ENCODE measurements at regions not wholly inside any gene's neighbourhood (a gene's known extent, or its start where the extent isn't known, plus 50 kb on each side); places are given as distances from the start of the nearest gene placed in this dataset.

- no peak overlapping the region for H3K9ac ChIP-seq (replicated peaks in 1 of 4; ENCODE audit: extremely low read depth in 1 of 4, low read depth in 3 of 4, low read length in 3 of 4)
- no peaks in the 10 kb centered on the region for H4K20me1 ChIP-seq (replicated peaks in 1 of 2; ENCODE audit: control insufficient read depth in 1 of 2, insufficient read depth in 2 of 2, low read length in 2 of 2)
- H3K4me3 ChIP-seq (ENCODE audit: extremely low read depth in 1 of 4, insufficient read depth in 2 of 4, low read depth in 3 of 4, low read length in 4 of 4) = no peak overlapping the region
- H2BK15ac ChIP-seq (ENCODE audit: low read length) = no peak overlapping the region
- POLR2A ChIA-PET (ENCODE audit: partially characterized antibody) = no interaction called here
- no peaks in the 10 kb centered on the region; a peak in 1 of 8 replicates for H3K36me3 ChIP-seq (ENCODE audit: control insufficient read depth in 2 of 4, insufficient read depth in 4 of 4, low read length in 3 of 4)
- H4K5ac ChIP-seq (ENCODE audit: insufficient read length, low read depth, low read length) = no peak overlapping the region
- DNase-seq (ENCODE audit: low read depth in 1 of 2, low spot score in 2 of 2) (no peak), FAIRE-seq (no peak)
- no peak overlapping the region for H3K4ac ChIP-seq (replicated peaks; ENCODE audit: insufficient read length, low read depth, low read length)
- no peaks in the 10 kb centered on the region for H3K27me3 ChIP-seq (replicated peaks in 1 of 4; ENCODE audit: control insufficient read depth in 3 of 4, extremely low read depth in 1 of 4, insufficient read depth in 3 of 4, low read length in 3 of 4)
- CTCF ChIA-PET (ENCODE audit: partially characterized antibody) = interaction anchor here (0.6 to 1.2 kb wide), 2 partner anchors 22 to 437 kb away, joined by 3 to 4 read pairs; no protein-coding TSS in a partner anchor
- no peak overlapping the region for H3K56ac ChIP-seq (replicated peaks; ENCODE audit: insufficient read length, low read depth, low read length)
- H4K8ac ChIP-seq (ENCODE audit: extremely low read depth, insufficient read depth, low read length) = no peak overlapping the region
- H3K23ac ChIP-seq (ENCODE audit: insufficient read length) = no peak overlapping the region
- no peak overlapping the region for H3K18ac ChIP-seq (ENCODE audit: extremely low read depth, low read length)
- H3K4me2 ChIP-seq (ENCODE audit: insufficient read depth in 1 of 2, low read depth in 2 of 2, low read length in 2 of 2) = no peak overlapping the region
- H2BK120ac ChIP-seq (replicated peaks; ENCODE audit: low read depth, low read length) = no peak overlapping the region
- peaks cover 0 to 2% (median 0%) of the 10 kb centered on the region in 4 experiments; a peak in 1 of 7 replicates for H3K4me1 ChIP-seq (replicated peaks in 1 of 4; ENCODE audit: control insufficient read depth in 3 of 4, insufficient read depth in 4 of 4, low read length in 3 of 4)
- H2BK20ac ChIP-seq (ENCODE audit: low read length) = no peak overlapping the region
- H3K27ac ChIP-seq (ENCODE audit: low read depth, low read length) = no peak overlapping the region
- H2AFZ ChIP-seq (ENCODE audit: low read length) = no peak overlapping the region
- no peak overlapping the region for H2BK5ac ChIP-seq (ENCODE audit: low read depth, low read length)
- H3K9me3 ChIP-seq (ENCODE audit: insufficient read depth in 2 of 2, low read depth in 1 of 2, low read length in 1 of 2) = no peaks in the 10 kb centered on the region
- no peak overlapping the region for H4K91ac ChIP-seq (replicated peaks; ENCODE audit: insufficient read length, low read length)
- no peak overlapping the region for H2BK12ac ChIP-seq (ENCODE audit: low read depth, low read length)
- H2AK5ac ChIP-seq (ENCODE audit: low read depth, low read length) = no peak overlapping the region
- no peak overlapping the region for H3K14ac ChIP-seq (ENCODE audit: insufficient read length)
- H3K79me1 ChIP-seq (ENCODE audit: low read depth, low read length) = no peaks in the 10 kb centered on the region
- 93% methylated on average over 2 of the region's 2 CpGs; no CpG with 5 or more reads in 1 of the 2 experiments for WGBS, 2 experiments (ENCODE audit: extremely low coverage in 1 of 2, insufficient coverage in 1 of 2, insufficient read length in 1 of 2, insufficient replicate concordance in 2 of 2, low coverage in 1 of 2, low lambda C conversion rate in 2 of 2, missing lambda C conversion rate in 1 of 2)
- no peaks in the 10 kb centered on the region for H3K23me2 ChIP-seq (ENCODE audit: low read depth, low read length)
- no peaks in the 10 kb centered on the region for H3K79me2 ChIP-seq (ENCODE audit: control insufficient read depth in 1 of 2, insufficient read depth in 2 of 2, low read length in 2 of 2)
- TF ChIP-seq GABPA (IDR thresholded peaks at IDR 0.05; ENCODE audit: borderline replicate concordance, insufficient read depth, low read length) (no peak), EZH2 (IDR thresholded peaks at IDR 0.05; ENCODE audit: low read depth, low read length, severe bottlenecking) (no peak), EGR1 (IDR thresholded peaks at IDR 0.05; ENCODE audit: borderline replicate concordance, low read depth, low read length) (no peak), TBP (IDR thresholded peaks at IDR 0.05; ENCODE audit: low read depth, low read length) (no peak), CTBP2 (IDR thresholded peaks at IDR 0.05; ENCODE audit: borderline replicate concordance, insufficient read depth, insufficient read length, low read length) (no peak), POLR2AphosphoS5 (IDR thresholded peaks at IDR 0.05; ENCODE audit: low read depth, low read length) (no peak), SIRT6 (IDR thresholded peaks at IDR 0.05; ENCODE audit: low read length) (no peak), RXRA (IDR thresholded peaks at IDR 0.05; ENCODE audit: insufficient read depth, low read depth, low read length) (no peak), SP4 (IDR thresholded peaks at IDR 0.05; ENCODE audit: low read length) (no peak), TCF12 (IDR thresholded peaks at IDR 0.05; ENCODE audit: low read depth, low read length) (no peak), CHD1 (IDR thresholded peaks at IDR 0.05; ENCODE audit: low read depth, low read length) (no peak), SAP30 (IDR thresholded peaks at IDR 0.05; ENCODE audit: insufficient read depth, insufficient replicate concordance, low read length) (no peak), FOSL1 (IDR thresholded peaks at IDR 0.05; ENCODE audit: insufficient read depth, low read depth, low read length) (no peak), BCL11A (IDR thresholded peaks at IDR 0.05; ENCODE audit: low read depth in 2 of 2, low read length in 2 of 2) (no peak)
- TF ChIP-seq, protein P1, sequence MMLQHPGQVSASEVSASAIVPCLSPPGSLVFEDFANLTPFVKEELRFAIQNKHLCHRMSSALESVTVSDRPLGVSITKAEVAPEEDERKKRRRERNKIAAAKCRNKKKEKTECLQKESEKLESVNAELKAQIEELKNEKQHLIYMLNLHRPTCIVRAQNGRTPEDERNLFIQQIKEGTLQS (IDR thresholded peaks at IDR 0.05; ENCODE audit: insufficient read depth, low read depth, low read length) = no peak
These were observed 149.2 kb upstream of the PLD5 start for GRCh38 chr1:242673652-242674051.
